Thymus (tissue), 11 donors: ENCODE measurements at regions not wholly inside any gene's neighbourhood (a gene's known extent, or its start where the extent isn't known, plus 50 kb on each side); places are given as distances from the start of the nearest gene placed in this dataset.

Experiments used
- DNase-seq, 9 donors: peaks; one replicate each; pipeline ENCODE4 v3.0.0-alpha.2; 2013; ENCODE audit warnings: low spot score in 9 of 9, low read depth in 6 of 9, missing footprints in 1 of 9
- H3K27ac ChIP-seq, 2 donors: one replicate each; pipeline ENCODE4 v1.5.1; 2013; ENCODE audit warnings: control low read depth in 1 of 2, low read depth in 1 of 2, low read length in 1 of 2, mild to moderate bottlenecking in 1 of 2, moderate library complexity in 1 of 2
- H3K27me3 ChIP-seq, 2 donors: one replicate each; pipeline ENCODE4 v1.5.1; 2013; ENCODE audit warnings: low read length in 1 of 2; ENCODE audit not compliant: control insufficient read depth in 2 of 2, insufficient read depth in 1 of 2
- H3K36me3 ChIP-seq, 2 donors: one replicate each; pipeline ENCODE4 v1.5.1; 2013; ENCODE audit warnings: low read length in 1 of 2, mild to moderate bottlenecking in 1 of 2, moderate library complexity in 1 of 2; ENCODE audit not compliant: control insufficient read depth in 2 of 2, insufficient read depth in 2 of 2
- H3K4me1 ChIP-seq, 2 donors: one replicate each; pipeline ENCODE4 v1.5.1; 2013; ENCODE audit warnings: low read length in 2 of 2; ENCODE audit not compliant: control insufficient read depth in 2 of 2, insufficient read depth in 2 of 2
- H3K4me3 ChIP-seq, 2 donors: one replicate each; pipeline ENCODE4 v1.5.1; 2013; ENCODE audit warnings: low read length in 2 of 2, control low read depth in 1 of 2, mild to moderate bottlenecking in 1 of 2
- H3K9me3 ChIP-seq, 2 donors: one replicate each; pipeline ENCODE4 v1.5.1; 2013; ENCODE audit warnings: low read length in 1 of 2, mild to moderate bottlenecking in 1 of 2; ENCODE audit not compliant: control insufficient read depth in 2 of 2, insufficient read depth in 1 of 2
- WGBS: extraction: QIAGEN DNeasy Blood & Tissue Kit; methylation state at CpG from one replicate; pipeline ENCODE4 v1.1.7; 2013; 5-methylcytosine and 5-hydroxymethylcytosine counted together
- donor health status: healthy.

DNA sequence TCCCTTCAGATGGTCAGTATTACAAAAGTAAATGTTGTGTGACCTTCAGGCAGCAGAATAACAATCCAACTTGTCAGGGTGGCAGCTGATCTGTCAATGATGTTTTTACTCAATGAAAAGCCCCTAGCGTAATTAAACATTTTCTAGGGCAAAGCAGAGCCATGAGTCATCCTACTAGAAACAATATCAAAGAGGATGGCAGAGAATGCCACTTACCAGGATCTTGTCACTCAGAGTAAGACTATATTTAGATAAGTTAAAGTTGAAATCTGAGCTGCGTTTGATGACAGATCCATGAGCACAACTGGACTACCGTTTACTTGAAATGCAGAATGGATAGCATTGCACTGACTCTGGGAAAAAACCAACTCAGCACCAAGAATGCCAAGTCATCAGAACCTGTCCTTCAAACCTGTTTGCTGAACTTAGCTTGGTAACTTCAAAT is 612.6 kb upstream of the ACVR2A start:
- Histone ChIP-seq H3K27ac (no peak overlapping the region), H3K4me1 (no peaks in the 10 kb centered on the region), H3K36me3 (no peaks in the 10 kb centered on the region), H3K27me3 (no peaks in the 10 kb centered on the region), H3K9me3 (no peaks in the 10 kb centered on the region), H3K4me3 (no peak overlapping the region)
- DNase-seq = no peak
- WGBS = 94% methylated on average over 3 of the region's 3 CpGs

DNA sequence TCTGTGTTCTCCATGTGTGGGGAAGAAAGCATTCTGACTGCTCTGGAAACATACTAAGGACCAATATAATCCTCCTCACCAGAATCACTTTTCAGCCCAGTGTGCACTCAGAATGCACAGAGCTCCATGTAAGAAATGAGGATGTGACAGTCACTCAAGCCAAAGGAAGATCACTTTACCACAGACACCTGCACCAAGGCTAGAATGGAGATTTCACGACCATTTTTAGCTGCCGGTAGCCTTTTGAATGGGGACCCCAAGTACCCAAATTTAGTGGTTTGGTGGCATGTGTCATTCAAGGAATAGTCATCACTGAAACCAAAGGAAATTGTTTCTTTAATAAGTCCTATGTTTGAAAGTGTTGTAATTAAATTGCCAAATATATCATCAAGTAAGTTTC is 613.2 kb upstream of the ACVR2A start:
- 93% methylated on average over 2 of the region's 2 CpGs for WGBS
- no peak for DNase-seq
- no peaks in the 10 kb centered on the region for H3K9me3 ChIP-seq

DNA sequence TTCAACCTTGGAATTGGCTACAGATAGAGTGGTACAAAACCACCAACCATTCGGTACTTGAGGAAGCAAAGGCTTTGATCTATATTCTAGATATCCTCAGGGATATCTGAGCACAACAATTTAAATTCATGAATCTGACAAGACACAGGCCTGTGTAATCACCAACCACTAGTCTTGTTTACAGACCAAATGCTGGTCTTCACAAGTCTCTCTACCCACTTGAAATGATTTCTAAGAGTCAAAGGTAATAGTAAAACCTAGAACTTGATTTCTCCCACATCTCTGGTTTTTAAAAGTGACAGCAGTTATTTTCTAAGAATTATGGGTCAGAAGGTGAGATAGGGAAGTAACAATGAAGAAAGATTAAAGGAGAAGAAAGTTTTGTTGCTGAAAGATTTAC is 613.7 kb upstream of the ACVR2A start:
- Histone ChIP-seq H3K9me3 (no peaks in the 10 kb centered on the region), H3K4me1 (no peaks in the 10 kb centered on the region), H3K27me3 (no peaks in the 10 kb centered on the region), H3K36me3 (no peaks in the 10 kb centered on the region), H3K4me3 (no peak overlapping the region), H3K27ac (no peak overlapping the region)
- 88% methylated on average over 1 of the region's 1 CpG for WGBS
- no peak for DNase-seq

More for the DNA sequence above, 613.2 kb upstream of the ACVR2A start:
- Histone ChIP-seq H3K36me3 (no peaks in the 10 kb centered on the region), H3K27ac (no peak overlapping the region), H3K4me1 (no peaks in the 10 kb centered on the region), H3K4me3 (no peak overlapping the region), H3K27me3 (no peaks in the 10 kb centered on the region)

DNA sequence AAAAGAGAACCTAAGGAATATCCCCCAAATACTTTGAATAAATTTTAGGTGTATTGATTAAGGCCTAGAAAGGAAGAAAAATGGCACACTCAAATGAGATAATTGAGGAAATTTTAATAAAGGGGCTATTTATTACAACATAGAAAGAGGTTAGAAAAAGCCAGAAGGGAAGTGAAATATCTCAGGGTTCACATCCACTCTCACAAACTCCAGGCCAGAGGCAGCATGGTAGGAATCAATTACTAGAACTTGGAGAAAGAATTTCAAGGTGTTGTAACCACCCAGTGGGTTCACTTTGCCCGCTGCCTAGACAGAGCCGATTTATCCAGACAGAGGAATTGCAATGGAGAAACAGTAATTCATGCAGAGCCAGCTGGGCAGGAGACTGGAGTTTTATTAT is 617.5 kb upstream of the ACVR2A start:
- DNase-seq = no peak

DNA sequence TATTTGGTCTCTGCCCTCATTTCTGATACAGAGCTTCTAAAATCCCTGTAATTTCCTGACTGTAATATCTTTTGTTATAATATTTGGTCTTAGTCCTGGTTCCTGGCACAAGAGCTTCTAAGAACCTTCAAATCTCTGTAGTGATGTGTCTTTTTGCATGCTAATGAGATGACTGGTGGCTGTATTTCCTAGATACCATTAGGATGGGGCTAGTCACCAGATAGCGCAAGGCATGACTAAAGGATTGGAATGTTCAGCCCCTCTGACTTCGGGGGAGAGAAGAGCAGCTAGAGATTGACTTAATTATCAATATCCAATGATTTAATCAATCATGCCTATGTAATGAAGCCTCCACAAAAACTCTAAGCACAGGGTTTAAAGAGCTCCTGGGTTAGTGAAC is 620.8 kb upstream of the ACVR2A start:
- 96% methylated on average over 2 of the region's 2 CpGs for WGBS
- no peaks in the 10 kb centered on the region for H3K27me3 ChIP-seq
- H3K4me1 ChIP-seq = no peaks in the 10 kb centered on the region
- peaks cover 0 to 10% of the 10 kb centered on the region in 2 donors for H3K9me3 ChIP-seq
- no peak overlapping the region for H3K27ac ChIP-seq
- H3K4me3 ChIP-seq = no peak overlapping the region
- no peak for DNase-seq
- H3K36me3 ChIP-seq = no peaks in the 10 kb centered on the region

More for the DNA sequence above, 617.5 kb upstream of the ACVR2A start:
- Histone ChIP-seq H3K4me3 (no peak overlapping the region), H3K4me1 (no peaks in the 10 kb centered on the region), H3K27me3 (no peaks in the 10 kb centered on the region), H3K27ac (no peak overlapping the region), H3K9me3 (no peaks in the 10 kb centered on the region), H3K36me3 (no peaks in the 10 kb centered on the region)
- 96% methylated on average over 2 of the region's 2 CpGs for WGBS

DNA sequence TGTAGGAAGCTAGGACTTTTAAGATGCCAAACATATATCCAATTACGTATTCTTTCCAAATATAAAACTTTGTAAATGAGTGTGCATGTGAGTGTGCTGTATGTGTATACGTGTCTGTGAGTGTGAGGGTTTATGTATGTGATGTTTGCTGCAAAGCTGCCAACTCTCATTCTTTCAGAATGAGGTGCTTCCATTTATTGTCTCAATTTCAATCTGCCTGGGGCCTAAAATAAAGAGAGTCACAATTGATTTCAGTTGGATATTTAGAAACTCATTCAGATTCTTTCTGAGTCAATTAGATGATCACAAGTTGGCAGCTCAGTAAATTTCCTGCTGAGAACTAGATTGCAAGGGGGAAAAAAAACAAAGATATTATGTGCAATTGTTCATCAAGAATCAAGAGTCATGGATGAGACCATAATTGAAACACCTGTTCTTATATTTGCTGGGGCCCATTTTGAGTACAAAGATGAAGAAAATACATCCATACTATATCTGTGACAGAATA is 621.2 kb upstream of the ACVR2A start:
- no peak for DNase-seq
- no peaks in the 10 kb centered on the region for H3K27me3 ChIP-seq
- H3K36me3 ChIP-seq = no peaks in the 10 kb centered on the region
- H3K4me3 ChIP-seq = no peak overlapping the region
- peaks cover 0 to 11% of the 10 kb centered on the region in 2 donors for H3K9me3 ChIP-seq
- 90% methylated on average over 2 of the region's 2 CpGs for WGBS
- no peak overlapping the region for H3K27ac ChIP-seq
- H3K4me1 ChIP-seq = no peaks in the 10 kb centered on the region

DNA sequence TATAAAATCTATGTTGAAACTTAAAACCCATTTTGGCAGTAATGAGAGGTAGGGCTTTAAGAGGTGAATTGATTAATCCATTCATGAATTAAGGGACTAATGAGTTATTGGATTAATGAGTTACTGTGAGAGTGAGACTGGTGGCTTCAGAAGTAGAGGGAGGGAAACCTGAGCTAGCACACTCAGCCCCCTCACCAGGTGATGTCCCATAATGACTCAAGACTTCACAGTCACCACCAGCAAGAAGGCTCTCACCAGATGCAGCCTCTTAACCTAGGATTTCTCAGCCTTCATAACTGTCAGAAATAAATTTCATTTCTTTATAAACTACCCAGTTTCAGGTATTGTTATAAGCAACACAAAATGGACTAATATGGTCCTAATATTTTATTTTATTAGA is 621.7 kb upstream of the ACVR2A start:
- no peak overlapping the region for H3K4me3 ChIP-seq
- no peaks in the 10 kb centered on the region for H3K36me3 ChIP-seq
- H3K9me3 ChIP-seq = peaks cover 0 to 11% of the 10 kb centered on the region in 2 donors
- H3K4me1 ChIP-seq = no peaks in the 10 kb centered on the region
- no peaks in the 10 kb centered on the region for H3K27me3 ChIP-seq
- H3K27ac ChIP-seq = no peak overlapping the region
- no peak for DNase-seq

DNA sequence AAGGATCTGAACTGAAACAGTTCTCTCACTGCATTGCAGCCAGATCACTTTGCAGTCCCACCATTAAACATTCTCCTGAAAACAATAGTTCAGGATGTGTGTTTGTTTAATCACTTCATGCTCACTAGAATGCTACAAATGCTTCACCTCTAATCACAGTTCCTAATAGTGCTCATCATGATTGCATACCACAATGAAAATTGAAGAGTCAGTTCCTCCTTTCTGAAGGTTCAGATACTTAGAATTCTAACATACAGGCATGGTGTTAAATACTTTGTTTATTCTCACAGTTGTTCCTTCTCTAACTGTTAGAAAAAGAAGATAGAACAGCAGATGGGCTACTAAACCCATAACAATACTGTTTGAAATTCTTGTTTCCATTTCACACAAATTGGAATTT is 622.3 kb upstream of the ACVR2A start:
- no peak for DNase-seq
- no peak overlapping the region for H3K27ac ChIP-seq
- peaks cover 0 to 11% of the 10 kb centered on the region in 2 donors for H3K9me3 ChIP-seq
- no peaks in the 10 kb centered on the region for H3K27me3 ChIP-seq
- H3K4me1 ChIP-seq = no peaks in the 10 kb centered on the region
- no peaks in the 10 kb centered on the region for H3K36me3 ChIP-seq
- H3K4me3 ChIP-seq = no peak overlapping the region

DNA sequence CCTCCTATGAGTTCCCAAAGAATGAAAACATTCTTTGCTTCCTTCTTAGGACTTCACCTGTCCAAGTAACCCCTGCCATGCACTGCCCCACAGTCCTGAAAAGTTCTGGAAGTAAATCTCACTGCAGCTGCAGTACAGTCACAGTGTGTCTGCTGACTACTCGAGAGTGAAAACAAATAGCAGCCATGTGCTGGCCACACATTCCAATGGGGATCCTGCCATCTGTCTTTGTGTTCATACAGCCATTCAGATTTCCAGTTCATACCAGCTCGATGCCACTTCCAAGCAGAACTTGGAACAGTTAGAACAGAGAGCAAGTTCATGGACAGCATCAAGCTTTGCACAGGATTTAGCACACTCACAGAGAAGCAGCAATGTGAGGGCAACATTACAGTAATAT is 629.9 kb upstream of the ACVR2A start:
- Histone ChIP-seq H3K27ac (no peak overlapping the region), H3K4me3 (no peak overlapping the region), H3K36me3 (no peaks in the 10 kb centered on the region), H3K4me1 (no peaks in the 10 kb centered on the region), H3K9me3 (peaks cover 0 to 8% of the 10 kb centered on the region in 2 donors), H3K27me3 (no peaks in the 10 kb centered on the region)
- no peak for DNase-seq
- 74% methylated on average over 2 of the region's 2 CpGs for WGBS

DNA sequence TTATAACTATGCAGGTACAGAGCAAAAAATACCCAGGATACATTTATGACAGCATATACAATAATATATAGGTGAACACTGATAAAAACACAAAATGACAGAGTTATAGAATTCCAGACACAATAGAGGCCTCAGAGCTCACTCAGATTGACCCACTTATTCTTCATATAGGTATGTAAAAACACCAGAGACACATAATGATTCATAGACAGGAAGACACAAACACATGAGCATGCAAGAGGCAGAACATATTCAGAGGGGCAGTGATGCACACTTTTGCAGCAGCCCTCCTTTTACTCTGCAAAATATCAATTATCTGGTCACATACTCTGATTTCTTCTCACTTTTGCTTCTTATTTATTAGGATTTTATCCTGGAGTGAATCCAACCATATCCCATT is 633.3 kb upstream of the ACVR2A start:
- Histone ChIP-seq H3K36me3 (no peaks in the 10 kb centered on the region), H3K27ac (no peak overlapping the region), H3K4me3 (no peak overlapping the region), H3K27me3 (no peaks in the 10 kb centered on the region), H3K4me1 (no peaks in the 10 kb centered on the region), H3K9me3 (no peaks in the 10 kb centered on the region)
- DNase-seq = no peak
